Osteoblast (primary cell): ENCODE measurements at regions not wholly inside any gene's neighbourhood (a gene's known extent, or its start where the extent isn't known, plus 50 kb on each side); places are given as distances from the start of the nearest gene placed in this dataset.
A peak's percentile ranks its signal among the peaks of the same experiment; 100 is the strongest.

Experiments used
- DNase-seq: peaks from one replicate; pipeline ENCODE4 v3.0.0; 2011; ENCODE audit warnings: low spot score, mixed read lengths; ENCODE audit not compliant: insufficient read length; ENCODE audit errors: missing footprints
- H2AFZ ChIP-seq: 2 replicates; pipeline ENCODE4 v1.6.0; 2011; ENCODE audit warnings: mild to moderate bottlenecking, low read length
- H3K27ac ChIP-seq: 2 replicates; pipeline ENCODE4 v1.5.1; 2011; ENCODE audit warnings: mild to moderate bottlenecking, low read depth, low read length, moderate library complexity
- H3K27me3 ChIP-seq: 2 replicates; pipeline ENCODE4 v1.6.0; 2012; ENCODE audit warnings: mild to moderate bottlenecking, control low read depth, inconsistent platforms, low read length, moderate library complexity; ENCODE audit not compliant: insufficient read depth
- H3K36me3 ChIP-seq: 2 replicates; pipeline ENCODE4 v1.5.1; 2011; ENCODE audit warnings: mild to moderate bottlenecking, low read length, control low read depth, moderate library complexity; ENCODE audit not compliant: insufficient read depth
- H3K4me1 ChIP-seq: 2 replicates; pipeline ENCODE4 v1.5.1; 2011; ENCODE audit warnings: mild to moderate bottlenecking, low read length, control low read depth, moderate library complexity; ENCODE audit not compliant: insufficient read depth
- H3K4me2 ChIP-seq: 2 replicates; pipeline ENCODE4 v1.6.0; 2011; ENCODE audit warnings: mild to moderate bottlenecking, low read length; ENCODE audit not compliant: insufficient read depth
- H3K4me3 ChIP-seq: fragments of 200-600 bp; sonication (generic); 3 replicates; pipeline ENCODE4 v1.5.1; 2012; ENCODE audit warnings: mild to moderate bottlenecking, low read length, inconsistent platforms; ENCODE audit not compliant: insufficient read depth
- H3K79me2 ChIP-seq: 2 replicates; pipeline ENCODE4 v1.6.0; 2012; ENCODE audit warnings: mild to moderate bottlenecking, low read length, control low read depth, inconsistent platforms; ENCODE audit not compliant: insufficient read depth
- H3K9me3 ChIP-seq: 2 replicates; pipeline ENCODE4 v1.5.1; 2011; ENCODE audit warnings: low read depth, low read length, control low read depth
- H4K20me1 ChIP-seq: 2 replicates; pipeline ENCODE4 v1.6.0; 2012; ENCODE audit warnings: mild to moderate bottlenecking, low read length, control low read depth; ENCODE audit not compliant: insufficient read depth
- CTCF ChIP-seq: IDR thresholded peaks from 2 replicates; pipeline ENCODE4 v1.5.1; 2011; ENCODE audit warnings: mild to moderate bottlenecking, low read depth, low read length, moderate library complexity; ENCODE audit errors: extremely low read depth

- no peaks in the 10 kb centered on the region for H3K27me3 ChIP-seq
- DNase-seq = no peak
- no peak for TF ChIP-seq CTCF
These were observed 156.0 kb upstream of the FAM83B start for GRCh38 chr6:54690596-54690995.

GRCh38 chr6:54694928-54695532, 151.5 kb upstream of the FAM83B start:
- Histone ChIP-seq H3K27ac (no peak overlapping the region), H2AFZ (no peak overlapping the region), H4K20me1 (no peaks in the 10 kb centered on the region), H3K4me1 (no peaks in the 10 kb centered on the region), H3K4me3 (no peak overlapping the region), H3K36me3 (no peaks in the 10 kb centered on the region), H3K79me2 (no peaks in the 10 kb centered on the region), H3K27me3 (no peaks in the 10 kb centered on the region), H3K9me3 (no peaks in the 10 kb centered on the region), H3K4me2 (no peak overlapping the region)
- DNase-seq = no peak
- TF ChIP-seq CTCF = no peak

More at GRCh38 chr6:54690596-54690995, 156.0 kb upstream of the FAM83B start:
- Histone ChIP-seq H3K4me2 (no peak overlapping the region), H3K9me3 (no peaks in the 10 kb centered on the region), H3K4me1 (no peaks in the 10 kb centered on the region), H4K20me1 (no peaks in the 10 kb centered on the region), H3K27ac (no peak overlapping the region), H3K4me3 (no peak overlapping the region), H2AFZ (peak overlapping the region; percentile 21), H3K36me3 (no peaks in the 10 kb centered on the region), H3K79me2 (no peaks in the 10 kb centered on the region)

- no peak overlapping the region for H3K4me2 ChIP-seq
- H4K20me1 ChIP-seq = no peaks in the 10 kb centered on the region
- H3K9me3 ChIP-seq = no peaks in the 10 kb centered on the region
- H3K27me3 ChIP-seq = no peaks in the 10 kb centered on the region
- TF ChIP-seq CTCF = no peak
- H3K4me3 ChIP-seq = no peak overlapping the region
- H3K4me1 ChIP-seq = no peaks in the 10 kb centered on the region
- DNase-seq = no peak
- no peak overlapping the region for H3K27ac ChIP-seq
- no peaks in the 10 kb centered on the region for H3K36me3 ChIP-seq
- no peak overlapping the region for H2AFZ ChIP-seq
- H3K79me2 ChIP-seq = no peaks in the 10 kb centered on the region
These were observed 150.8 kb upstream of the FAM83B start for GRCh38 chr6:54695815-54696214.

- Histone ChIP-seq H3K4me3 (no peak overlapping the region), H3K27ac (no peak overlapping the region), H2AFZ (peak overlapping the region; percentile 21), H3K4me2 (no peak overlapping the region), H3K4me1 (no peaks in the 10 kb centered on the region), H4K20me1 (no peaks in the 10 kb centered on the region), H3K27me3 (no peaks in the 10 kb centered on the region), H3K9me3 (no peaks in the 10 kb centered on the region), H3K79me2 (no peaks in the 10 kb centered on the region), H3K36me3 (no peaks in the 10 kb centered on the region)
- TF ChIP-seq CTCF = peak; percentile 23
- DNase-seq = no peak
These were observed 149.1 kb upstream of the FAM83B start for GRCh38 chr6:54697424-54697823.
